ENCODE measurements at regions not wholly inside any gene's neighbourhood (a gene's known extent, or its start where the extent isn't known, plus 50 kb on each side); places are given as distances from the start of the nearest gene placed in this dataset.

GRCh38 chr22:44578110-44578457, 80.1 kb upstream of the RTL6 start:
- no peak for TF ChIP-seq CTCF (IDR thresholded peaks at IDR 0.05)
- no peak for TF ChIP-seq POLR2A (IDR thresholded peaks at IDR 0.05)
